Heart left ventricle (tissue), 13 donors: ENCODE measurements at regions not wholly inside any gene's neighbourhood (a gene's known extent, or its start where the extent isn't known, plus 50 kb on each side); places are given as distances from the start of the nearest gene placed in this dataset.

ENCODE experiments used
- POLR2A ChIP-seq, 2 donors: fragments of 450-650 bp; IDR thresholded peaks; one replicate each; pipeline ENCODE4 v1.6.1; 2017; ENCODE audit warnings: antibody characterized with exemption in 2 of 2, mild to moderate bottlenecking in 2 of 2, moderate library complexity in 2 of 2
- TF ChIP-seq, protein P1 (sequence below), 12 donors: fragments of 200-600 bp; sonication (generic) in 4 of 12; IDR thresholded peaks; one replicate each; pipeline versions ENCODE4 v1.5.0 to v1.8.0; 2018 to 2022; ENCODE audit warnings: antibody characterized with exemption in 12 of 12, mild to moderate bottlenecking in 5 of 12
- donor health status: ischemic (EF 13 %, LVEDD 7.1; RV severe dilation, severe dysfunction).
- donor health status: DM: no; HTN: yes; CAD: no.
- donor health status: DM: no; HTN: no; CAD: no.
- donor health status: ischemic (EF 25% LVEDD 6.9; RV normal size, moderate dysfunction).
- donor health status: ischemic (EF 25% LVEDD 5.7; RV mildly dilated, moderate dysfunction).
- donor health status: ischemic (EF 35%, LVEDD 5.7; RV mildly dilated, moderate dysfunction).
- donor health status: nonischemic (EF 11% LVEDD 7.7; RV severe dilation, severe dysfunction).
- donor health status: DM: yes; HTN: yes; CAD: no.
- donor health status: PGD.
- donor health status: ischemic (EF 29% LVEDD 5.4; RV normal size, mild dysfunction).
- donor health status: nonischemic (EF 23%, LVEDD 6.1; RV moderate dilation, normal function).

DNA sequence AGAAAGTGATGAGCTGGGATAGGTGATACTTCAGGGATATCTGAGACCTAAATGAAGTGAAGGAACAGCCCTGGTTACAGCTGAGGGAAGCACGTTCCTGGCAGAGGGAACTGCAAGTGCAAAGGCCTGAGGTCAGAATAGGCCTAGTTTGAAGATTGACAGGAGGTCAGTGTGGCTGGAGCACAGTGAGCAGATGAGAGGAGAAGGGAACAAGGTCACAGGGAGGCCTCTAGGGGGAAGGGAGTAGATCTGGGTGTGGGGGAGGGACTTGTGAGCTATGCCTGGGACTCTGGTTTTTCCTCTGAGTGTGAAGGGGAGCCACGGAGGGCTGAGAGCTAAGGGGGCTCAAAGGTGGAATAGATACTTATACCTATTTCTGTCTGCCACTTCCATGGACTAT is 736.4 kb downstream of the MATN1 start:
- no peak for TF ChIP-seq POLR2A (IDR thresholded peaks at IDR 0.05)
- TF ChIP-seq, protein P1, sequence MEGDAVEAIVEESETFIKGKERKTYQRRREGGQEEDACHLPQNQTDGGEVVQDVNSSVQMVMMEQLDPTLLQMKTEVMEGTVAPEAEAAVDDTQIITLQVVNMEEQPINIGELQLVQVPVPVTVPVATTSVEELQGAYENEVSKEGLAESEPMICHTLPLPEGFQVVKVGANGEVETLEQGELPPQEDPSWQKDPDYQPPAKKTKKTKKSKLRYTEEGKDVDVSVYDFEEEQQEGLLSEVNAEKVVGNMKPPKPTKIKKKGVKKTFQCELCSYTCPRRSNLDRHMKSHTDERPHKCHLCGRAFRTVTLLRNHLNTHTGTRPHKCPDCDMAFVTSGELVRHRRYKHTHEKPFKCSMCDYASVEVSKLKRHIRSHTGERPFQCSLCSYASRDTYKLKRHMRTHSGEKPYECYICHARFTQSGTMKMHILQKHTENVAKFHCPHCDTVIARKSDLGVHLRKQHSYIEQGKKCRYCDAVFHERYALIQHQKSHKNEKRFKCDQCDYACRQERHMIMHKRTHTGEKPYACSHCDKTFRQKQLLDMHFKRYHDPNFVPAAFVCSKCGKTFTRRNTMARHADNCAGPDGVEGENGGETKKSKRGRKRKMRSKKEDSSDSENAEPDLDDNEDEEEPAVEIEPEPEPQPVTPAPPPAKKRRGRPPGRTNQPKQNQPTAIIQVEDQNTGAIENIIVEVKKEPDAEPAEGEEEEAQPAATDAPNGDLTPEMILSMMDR (IDR thresholded peaks at IDR 0.05), result no peak
